Liver (tissue), 8 donors: ENCODE measurements at regions not wholly inside any gene's neighbourhood (a gene's known extent, or its start where the extent isn't known, plus 50 kb on each side); places are given as distances from the start of the nearest gene placed in this dataset.

Experiments
- DNase-seq: peaks from one replicate; pipeline ENCODE4 v3.0.0-alpha.2; 2017; ENCODE audit warnings: low spot score
- H3K27ac ChIP-seq, 2 donors: one replicate each; pipeline ENCODE4 v1.7.0; 2013; ENCODE audit warnings: inconsistent platforms in 2 of 2, low read length in 2 of 2, control low read depth in 1 of 2, low read depth in 1 of 2, mild to moderate bottlenecking in 1 of 2
- H3K27me3 ChIP-seq, 4 donors: one replicate each; pipeline versions ENCODE4 v1.6.1 to v1.7.0; 2013; ENCODE audit warnings: low read length in 3 of 4, inconsistent platforms in 1 of 4, mild to moderate bottlenecking in 1 of 4, moderate library complexity in 1 of 4; ENCODE audit not compliant: control insufficient read depth in 4 of 4, insufficient read depth in 4 of 4
- H3K36me3 ChIP-seq, 4 donors: one replicate each; pipeline versions ENCODE4 v1.6.1 to v1.7.0; 2013; ENCODE audit warnings: low read length in 3 of 4, mild to moderate bottlenecking in 3 of 4, low read depth in 1 of 4, moderate library complexity in 1 of 4; ENCODE audit not compliant: control insufficient read depth in 4 of 4, insufficient read depth in 3 of 4
- H3K4me1 ChIP-seq, 4 donors: one replicate each; pipeline versions ENCODE4 v1.6.1 to v1.7.0; 2013; ENCODE audit warnings: low read length in 3 of 4, mild to moderate bottlenecking in 3 of 4, moderate library complexity in 1 of 4; ENCODE audit not compliant: control insufficient read depth in 4 of 4, insufficient read depth in 4 of 4
- H3K4me3 ChIP-seq, 3 donors: one replicate each; pipeline versions ENCODE4 v1.6.1 to v1.7.0; 2013; ENCODE audit warnings: low read length in 3 of 3, control low read depth in 1 of 3, low read depth in 1 of 3, mild to moderate bottlenecking in 1 of 3
- H3K9ac ChIP-seq, 2 donors: one replicate each; pipeline ENCODE4 v1.7.0; 2013; ENCODE audit warnings: low read length in 2 of 2, mild to moderate bottlenecking in 2 of 2, moderate library complexity in 2 of 2, control low read depth in 1 of 2, low read depth in 1 of 2
- H3K9me3 ChIP-seq, 4 donors: one replicate each; pipeline versions ENCODE4 v1.6.1 to v1.7.0; 2013; ENCODE audit warnings: low read length in 3 of 4; ENCODE audit not compliant: control insufficient read depth in 4 of 4
- ATF3 ChIP-seq: IDR thresholded peaks from 2 replicates; pipeline ENCODE4 v1.6.1; 2016; ENCODE audit warnings: antibody characterized with exemption
- CTCF ChIP-seq: fragments of 150-350 bp; IDR thresholded peaks from 2 replicates; pipeline ENCODE4 v1.5.1; 2017; ENCODE audit warnings: improper control_type of control experiment, low read depth, low read length; ENCODE audit not compliant: missing input control
- FOXA1 ChIP-seq: IDR thresholded peaks from 2 replicates; pipeline ENCODE4 v1.6.1; 2016; ENCODE audit warnings: antibody characterized with exemption
- MAX ChIP-seq: IDR thresholded peaks from 2 replicates; pipeline ENCODE4 v1.6.1; 2016; ENCODE audit warnings: antibody characterized with exemption
- NR2F2 ChIP-seq: IDR thresholded peaks from 2 replicates; pipeline ENCODE4 v1.6.1; 2016; ENCODE audit warnings: antibody characterized with exemption
- RAD21 ChIP-seq, 2 donors: IDR thresholded peaks; 2 replicates each; pipeline ENCODE4 v1.6.1; 2016; ENCODE audit warnings: antibody characterized with exemption in 2 of 2, mild to moderate bottlenecking in 2 of 2
- REST ChIP-seq: IDR thresholded peaks from 2 replicates; pipeline ENCODE4 v1.6.1; 2016; ENCODE audit warnings: antibody characterized with exemption, mild to moderate bottlenecking
- RXRA ChIP-seq, 2 donors: IDR thresholded peaks; 2 replicates each; pipeline ENCODE4 v1.6.1; 2017 to 2018; ENCODE audit warnings: antibody characterized with exemption in 2 of 2, mild to moderate bottlenecking in 1 of 2
- TAF1 ChIP-seq: conservative IDR thresholded peaks from 2 replicates; pipeline ENCODE4 v1.6.1; 2016; ENCODE audit warnings: antibody characterized with exemption, mild to moderate bottlenecking
- YY1 ChIP-seq: IDR thresholded peaks from 2 replicates; pipeline ENCODE4 v1.6.1; 2016; ENCODE audit warnings: antibody characterized with exemption, mild to moderate bottlenecking
- WGBS: extraction: QIAGEN DNeasy Blood & Tissue Kit; methylation state at CpG from one replicate; pipeline ENCODE4 v1.1.7; 2013; 5-methylcytosine and 5-hydroxymethylcytosine counted together
- donor health status: healthy.
- donor health status: healthy.
- donor health status: healthy.
- donor health status: healthy.
- donor health status: healthy.

GRCh38 chr3:82509951-82510603 lies 748.6 kb upstream of the GBE1 start (continued):
- TF ChIP-seq CTCF (no peak), TAF1 (no peak), FOXA1 (no peak), RAD21 (IDR thresholded peaks at IDR 0.05) (no peak)

GRCh38 chr3:82509106-82509842 lies 747.8 kb upstream of the GBE1 start:
- Histone ChIP-seq H3K36me3 (no peaks in the 10 kb centered on the region), H3K4me3 (no peak overlapping the region), H3K27me3 (no peaks in the 10 kb centered on the region), H3K27ac (no peak overlapping the region), H3K9ac (no peak overlapping the region), H3K9me3 (peaks cover 0 to 1% (median 0%) of the 10 kb centered on the region in 4 donors), H3K4me1 (no peaks in the 10 kb centered on the region)
- TF ChIP-seq FOXA1 (no peak), RAD21 (IDR thresholded peaks at IDR 0.05) (no peak), MAX (no peak), REST (no peak), RXRA (IDR thresholded peaks at IDR 0.05) (no peak), TAF1 (no peak), NR2F2 (no peak), YY1 (no peak), CTCF (no peak), ATF3 (no peak)
- 92% methylated on average over 9 of the region's 9 CpGs for WGBS
- no peak for DNase-seq
